ENCODE measurements at regions not wholly inside any gene's neighbourhood (a gene's known extent, or its start where the extent isn't known, plus 50 kb on each side); places are given as distances from the start of the nearest gene placed in this dataset.

DNA sequence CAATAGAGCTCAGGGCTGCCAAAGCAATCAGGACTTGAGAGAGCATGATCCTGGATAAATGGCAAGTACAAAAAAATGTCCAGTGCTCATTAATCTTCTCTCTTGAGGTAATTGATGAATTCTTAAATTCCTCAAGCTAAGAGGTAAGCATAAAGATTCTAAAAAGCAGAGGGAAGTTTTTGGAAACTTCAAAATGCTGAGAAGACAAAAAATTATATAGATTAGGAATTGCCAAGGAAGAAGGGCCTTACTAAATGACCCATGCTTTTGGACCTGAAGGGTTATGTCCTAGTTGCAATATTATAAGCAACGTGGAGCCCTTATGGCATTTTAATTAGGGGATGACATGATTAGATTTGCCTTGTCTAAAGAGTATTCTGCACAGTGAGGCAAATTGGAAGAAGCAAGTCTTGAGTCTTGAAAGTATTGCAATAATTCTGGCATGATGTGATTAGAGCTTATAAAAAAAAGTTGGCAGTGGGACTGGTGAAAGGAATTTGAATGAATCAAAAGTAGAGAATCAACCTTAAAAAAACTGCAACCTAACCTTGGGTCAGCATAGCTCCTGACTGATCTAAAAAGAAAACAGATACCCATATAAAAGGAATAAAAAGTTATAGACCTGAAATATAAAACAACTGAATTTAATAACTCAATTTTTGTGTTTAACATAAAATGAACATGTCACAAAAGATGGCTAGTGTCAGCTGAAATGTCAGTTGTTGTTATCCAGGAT lies 323.8 kb upstream of the ARRDC3 start:
- no peaks in the 10 kb centered on the region for H3K9me3 ChIP-seq (ENCODE audit: low read length)
- H2AFZ ChIP-seq (ENCODE audit: low read length): no peak overlapping the region
- H3K79me2 ChIP-seq (ENCODE audit: insufficient read depth, low read depth, low read length): no peaks in the 10 kb centered on the region
- H4K20me1 ChIP-seq (ENCODE audit: insufficient read depth, low read length): no peaks in the 10 kb centered on the region
- H3K4me1 ChIP-seq (ENCODE audit: insufficient read depth, low read length, poor library complexity, severe bottlenecking): no peaks in the 10 kb centered on the region
- H3K4me3 ChIP-seq (ENCODE audit: low read depth, low read length, poor library complexity, severe bottlenecking): no peak overlapping the region
- BruUV-seq (replicated peaks): no TSS peak
- intact Hi-C loops (cut with micrococcal nuclease; ENCODE audit: unreplicated experiment): no loop called here
- POLR2A ChIA-PET: interaction anchor here (0.7 kb wide), 1 partner anchor 65 kb away, joined by 3 read pairs; no protein-coding TSS in a partner anchor
- TF ChIP-seq EZH2phosphoT487 (IDR thresholded peaks at IDR 0.05; ENCODE audit: borderline replicate concordance, low read depth, low read length): no peak
- TF ChIP-seq, protein P1, sequence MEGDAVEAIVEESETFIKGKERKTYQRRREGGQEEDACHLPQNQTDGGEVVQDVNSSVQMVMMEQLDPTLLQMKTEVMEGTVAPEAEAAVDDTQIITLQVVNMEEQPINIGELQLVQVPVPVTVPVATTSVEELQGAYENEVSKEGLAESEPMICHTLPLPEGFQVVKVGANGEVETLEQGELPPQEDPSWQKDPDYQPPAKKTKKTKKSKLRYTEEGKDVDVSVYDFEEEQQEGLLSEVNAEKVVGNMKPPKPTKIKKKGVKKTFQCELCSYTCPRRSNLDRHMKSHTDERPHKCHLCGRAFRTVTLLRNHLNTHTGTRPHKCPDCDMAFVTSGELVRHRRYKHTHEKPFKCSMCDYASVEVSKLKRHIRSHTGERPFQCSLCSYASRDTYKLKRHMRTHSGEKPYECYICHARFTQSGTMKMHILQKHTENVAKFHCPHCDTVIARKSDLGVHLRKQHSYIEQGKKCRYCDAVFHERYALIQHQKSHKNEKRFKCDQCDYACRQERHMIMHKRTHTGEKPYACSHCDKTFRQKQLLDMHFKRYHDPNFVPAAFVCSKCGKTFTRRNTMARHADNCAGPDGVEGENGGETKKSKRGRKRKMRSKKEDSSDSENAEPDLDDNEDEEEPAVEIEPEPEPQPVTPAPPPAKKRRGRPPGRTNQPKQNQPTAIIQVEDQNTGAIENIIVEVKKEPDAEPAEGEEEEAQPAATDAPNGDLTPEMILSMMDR (conservative IDR thresholded peaks at IDR 0.05; ENCODE audit: low read length): no peak
- H3K27ac ChIP-seq (ENCODE audit: low read depth, low read length, poor library complexity, severe bottlenecking): no peak overlapping the region
- H3K9me2 ChIP-seq (ENCODE audit: insufficient read depth, low read length): no peaks in the 10 kb centered on the region
- CTCF ChIA-PET (ENCODE audit: unreplicated experiment): no interaction called here
- no peaks in the 10 kb centered on the region for H3K36me3 ChIP-seq (ENCODE audit: insufficient read depth, low read length)
- no peak overlapping the region for H3K4me2 ChIP-seq (ENCODE audit: low read length)
- no peak for DNase-seq (ENCODE audit: low spot score)

DNA sequence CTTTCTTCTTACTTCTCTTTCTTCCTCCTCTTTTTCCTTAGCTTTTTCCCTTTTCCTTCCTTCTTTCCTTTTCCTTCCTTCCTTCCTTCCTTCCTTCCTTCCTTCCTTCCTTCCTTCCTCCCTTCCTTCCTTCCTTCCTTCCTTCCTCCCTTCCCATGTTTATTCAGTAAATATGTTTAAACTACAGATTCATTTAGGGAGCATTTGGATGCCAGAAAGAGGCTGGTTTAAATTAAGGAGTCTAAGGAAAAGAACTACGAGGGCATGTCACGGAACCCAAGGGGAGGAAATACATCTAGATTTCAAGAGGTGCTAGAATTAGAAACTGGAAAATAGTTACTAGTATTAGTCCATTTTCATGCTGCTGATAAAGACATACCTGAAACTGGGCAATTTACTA lies 320.0 kb upstream of the ARRDC3 start:
- Histone ChIP-seq H2AFZ (ENCODE audit: low read length) (no peak overlapping the region), H3K4me2 (ENCODE audit: low read length) (no peak overlapping the region), H3K27ac (ENCODE audit: low read depth, low read length, poor library complexity, severe bottlenecking) (no peak overlapping the region), H4K20me1 (ENCODE audit: insufficient read depth, low read length) (no peaks in the 10 kb centered on the region), H3K9me2 (ENCODE audit: insufficient read depth, low read length) (no peaks in the 10 kb centered on the region), H3K36me3 (ENCODE audit: insufficient read depth, low read length) (no peaks in the 10 kb centered on the region), H3K4me1 (ENCODE audit: insufficient read depth, low read length, poor library complexity, severe bottlenecking) (no peaks in the 10 kb centered on the region), H3K4me3 (ENCODE audit: low read depth, low read length, poor library complexity, severe bottlenecking) (no peak overlapping the region), H3K9me3 (ENCODE audit: low read length) (no peaks in the 10 kb centered on the region), H3K79me2 (ENCODE audit: insufficient read depth, low read depth, low read length) (no peaks in the 10 kb centered on the region)
- intact Hi-C loops (cut with micrococcal nuclease; ENCODE audit: unreplicated experiment): no loop called here
- ChIA-PET CTCF (ENCODE audit: unreplicated experiment) (no interaction called here), POLR2A (no interaction called here)
- no TSS peak for BruUV-seq (replicated peaks)
- TF ChIP-seq, protein P1 (conservative IDR thresholded peaks at IDR 0.05; ENCODE audit: low read length): no peak
- no peak for TF ChIP-seq EZH2phosphoT487 (IDR thresholded peaks at IDR 0.05; ENCODE audit: borderline replicate concordance, low read depth, low read length)
- no peak for DNase-seq (ENCODE audit: low spot score)

DNA sequence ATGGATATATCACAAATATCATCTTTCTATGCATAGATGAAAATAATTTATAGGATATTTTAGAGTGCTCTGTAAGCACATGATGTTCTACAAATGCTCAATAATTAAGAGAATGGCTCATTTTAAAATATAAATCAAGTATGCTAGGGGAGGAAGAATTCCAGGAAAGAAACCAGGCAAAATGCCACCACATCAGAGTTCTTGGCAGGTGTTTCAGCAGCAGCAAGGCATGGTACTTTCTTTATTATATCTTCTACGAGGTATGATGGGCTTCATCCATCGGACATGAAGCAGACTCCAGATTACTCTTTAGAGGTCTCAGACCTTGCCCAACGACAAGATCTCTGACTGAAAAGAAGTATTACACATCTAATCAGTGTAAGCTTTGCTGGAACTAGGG lies 316.3 kb upstream of the ARRDC3 start:
- Histone ChIP-seq H3K9me3 (ENCODE audit: low read length) (no peaks in the 10 kb centered on the region), H3K27ac (ENCODE audit: low read depth, low read length, poor library complexity, severe bottlenecking) (no peak overlapping the region), H3K36me3 (ENCODE audit: insufficient read depth, low read length) (no peaks in the 10 kb centered on the region), H3K4me1 (ENCODE audit: insufficient read depth, low read length, poor library complexity, severe bottlenecking) (no peaks in the 10 kb centered on the region), H2AFZ (ENCODE audit: low read length) (no peak overlapping the region), H3K9me2 (ENCODE audit: insufficient read depth, low read length) (no peaks in the 10 kb centered on the region), H3K79me2 (ENCODE audit: insufficient read depth, low read depth, low read length) (no peaks in the 10 kb centered on the region), H3K4me3 (ENCODE audit: low read depth, low read length, poor library complexity, severe bottlenecking) (no peak overlapping the region), H4K20me1 (ENCODE audit: insufficient read depth, low read length) (no peaks in the 10 kb centered on the region), H3K4me2 (ENCODE audit: low read length) (no peak overlapping the region)
- intact Hi-C loops (cut with micrococcal nuclease; ENCODE audit: unreplicated experiment): no loop called here
- TF ChIP-seq EZH2phosphoT487 (IDR thresholded peaks at IDR 0.05; ENCODE audit: borderline replicate concordance, low read depth, low read length): no peak
- TF ChIP-seq, protein P1 (conservative IDR thresholded peaks at IDR 0.05; ENCODE audit: low read length): no peak
- no peak for DNase-seq (ENCODE audit: low spot score)
- POLR2A ChIA-PET: no interaction called here
- BruUV-seq (replicated peaks): no TSS peak
- CTCF ChIA-PET (ENCODE audit: unreplicated experiment): no interaction called here

Data from OCI-LY7 (cell line).